Activated T-helper 2 cell treated with anti-CD3 and anti-CD28 coated beads, Interferon-gamma antibody, Interleukin-2, Interleukin-4, amounts not matched to agents 10 μg/mL and 5 μg/mL and 100 μg/mL, durations not matched to agents 14 hours and 24 hours and 36 hours (primary cell): ENCODE measurements at regions not wholly inside any gene's neighbourhood (a gene's known extent, or its start where the extent isn't known, plus 50 kb on each side); places are given as distances from the start of the nearest gene placed in this dataset.

Source experiments
- DNase-seq: peaks from one replicate; pipeline ENCODE4 v3.0.0; 2021; ENCODE audit warnings: low spot score
- H3K27ac Mint-ChIP-seq: one replicate; pipeline ENCODE4 v1.8.0; 2021; ENCODE audit warnings: mixed read lengths
- H3K27me3 Mint-ChIP-seq: one replicate; pipeline ENCODE4 v1.8.0; 2021; ENCODE audit warnings: low read depth, mixed read lengths
- H3K36me3 Mint-ChIP-seq: one replicate; pipeline ENCODE4 v1.8.0; 2021; ENCODE audit warnings: low read depth, mixed read lengths
- H3K4me1 Mint-ChIP-seq: one replicate; pipeline ENCODE4 v1.8.0; 2021; ENCODE audit warnings: low read depth, mixed read lengths
- H3K4me3 Mint-ChIP-seq: one replicate; pipeline ENCODE4 v1.8.0; 2021; ENCODE audit warnings: low read depth, mild to moderate bottlenecking, moderate library complexity, mixed read lengths
- H3K9me3 Mint-ChIP-seq: one replicate; pipeline ENCODE4 v1.8.0; 2021; ENCODE audit warnings: mixed read lengths
- intact Hi-C: fragments of 100-400 bp; cut with micrococcal nuclease; formaldehyde crosslinking; loops from one replicate; pipeline ENCODE4 v1.15.1; 2023

- H3K27ac Mint-ChIP-seq: no peak overlapping the region
- DNase-seq: no peak
- H3K27me3 Mint-ChIP-seq: peaks cover 2% of the 10 kb centered on the region
- no peak overlapping the region for H3K4me3 Mint-ChIP-seq
- no peaks in the 10 kb centered on the region for H3K9me3 Mint-ChIP-seq
- intact Hi-C loops: no loop called here
- no peaks in the 10 kb centered on the region for H3K36me3 Mint-ChIP-seq
- no peaks in the 10 kb centered on the region for H3K4me1 Mint-ChIP-seq
These were observed 98.5 kb upstream of the ABCA1 start for GRCh38 chr9:105026451-105026850.

DNA sequence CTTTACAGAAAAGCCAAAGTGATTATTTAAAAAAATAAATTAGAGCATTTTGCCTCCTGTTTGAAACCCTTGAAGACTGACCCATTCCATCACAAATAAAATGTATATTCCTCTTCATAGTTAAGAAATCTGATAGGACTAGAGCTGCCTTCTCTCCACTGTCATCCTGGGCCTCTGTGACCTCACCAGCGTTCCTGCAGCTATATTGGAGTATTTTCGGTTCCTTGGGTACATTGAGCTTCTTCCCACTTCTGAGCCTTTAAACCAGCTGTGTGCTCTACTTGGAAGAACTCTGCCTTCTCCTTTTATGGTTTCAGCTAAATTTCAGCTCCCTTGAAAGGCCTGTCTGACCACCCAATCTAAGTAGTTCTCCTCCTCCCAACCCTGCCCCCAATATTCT, 99.1 kb upstream of the ABCA1 start:
- no peak overlapping the region for H3K27ac Mint-ChIP-seq
- intact Hi-C loops: no loop called here
- H3K9me3 Mint-ChIP-seq: no peaks in the 10 kb centered on the region
- H3K4me3 Mint-ChIP-seq: no peak overlapping the region
- DNase-seq: no peak
- H3K4me1 Mint-ChIP-seq: no peaks in the 10 kb centered on the region
- H3K36me3 Mint-ChIP-seq: no peaks in the 10 kb centered on the region
- H3K27me3 Mint-ChIP-seq: peaks cover 2% of the 10 kb centered on the region

- no peak overlapping the region for H3K4me3 Mint-ChIP-seq
- DNase-seq: no peak
- peaks cover 3% of the 10 kb centered on the region for H3K9me3 Mint-ChIP-seq
- H3K27ac Mint-ChIP-seq: no peak overlapping the region
- peaks cover 2% of the 10 kb centered on the region for H3K27me3 Mint-ChIP-seq
- intact Hi-C loops: no loop called here
- H3K4me1 Mint-ChIP-seq: no peaks in the 10 kb centered on the region
- no peaks in the 10 kb centered on the region for H3K36me3 Mint-ChIP-seq
These were observed 102.3 kb upstream of the ABCA1 start for GRCh38 chr9:105030285-105030684.

GRCh38 chr9:105037139-105037538, 109.2 kb upstream of the ABCA1 start:
- intact Hi-C loops: no loop called here
- Mint-ChIP-seq H3K4me1 (no peaks in the 10 kb centered on the region), H3K27ac (no peak overlapping the region), H3K4me3 (no peak overlapping the region), H3K27me3 (peaks cover 5% of the 10 kb centered on the region), H3K36me3 (no peaks in the 10 kb centered on the region), H3K9me3 (peaks cover 3% of the 10 kb centered on the region)
- DNase-seq: no peak

DNA sequence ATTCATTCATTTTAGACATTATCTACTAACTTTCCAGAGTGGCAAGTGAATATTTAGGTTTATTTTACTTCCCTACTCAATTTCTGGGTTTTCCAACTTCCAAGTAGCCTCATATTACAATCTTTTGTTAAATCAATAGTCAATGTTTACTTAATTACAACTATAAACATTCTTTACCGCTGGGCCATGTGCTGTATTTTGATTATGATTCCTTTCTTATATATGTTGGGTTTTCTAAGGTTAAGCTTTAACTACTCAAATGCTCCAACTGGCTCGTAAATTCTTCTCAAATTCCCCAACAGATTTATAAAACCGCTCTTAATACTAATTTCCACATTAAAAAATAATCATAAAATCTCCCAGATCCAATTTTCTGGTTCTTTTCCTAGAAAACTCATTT, 110.1 kb upstream of the ABCA1 start:
- H3K4me3 Mint-ChIP-seq: no peak overlapping the region
- H3K9me3 Mint-ChIP-seq: peaks cover 3% of the 10 kb centered on the region
- intact Hi-C loops: no loop called here
- peaks cover 5% of the 10 kb centered on the region for H3K27me3 Mint-ChIP-seq
- no peak for DNase-seq
- H3K4me1 Mint-ChIP-seq: no peaks in the 10 kb centered on the region
- no peak overlapping the region for H3K27ac Mint-ChIP-seq
- no peaks in the 10 kb centered on the region for H3K36me3 Mint-ChIP-seq

- Mint-ChIP-seq H3K4me1 (no peaks in the 10 kb centered on the region), H3K36me3 (no peaks in the 10 kb centered on the region), H3K27me3 (peaks cover 5% of the 10 kb centered on the region), H3K4me3 (no peak overlapping the region), H3K9me3 (no peaks in the 10 kb centered on the region), H3K27ac (no peak overlapping the region)
- DNase-seq: no peak
- intact Hi-C loops: no loop called here
These were observed 111.3 kb upstream of the ABCA1 start for GRCh38 chr9:105039175-105039799.

- intact Hi-C loops: no loop called here
- H3K27ac Mint-ChIP-seq: no peak overlapping the region
- H3K36me3 Mint-ChIP-seq: no peaks in the 10 kb centered on the region
- H3K4me1 Mint-ChIP-seq: no peaks in the 10 kb centered on the region
- DNase-seq: no peak
- no peak overlapping the region for H3K4me3 Mint-ChIP-seq
- no peaks in the 10 kb centered on the region for H3K9me3 Mint-ChIP-seq
- H3K27me3 Mint-ChIP-seq: peaks cover 1% of the 10 kb centered on the region
These were observed 115.5 kb upstream of the ABCA1 start for GRCh38 chr9:105043370-105043936.

DNA sequence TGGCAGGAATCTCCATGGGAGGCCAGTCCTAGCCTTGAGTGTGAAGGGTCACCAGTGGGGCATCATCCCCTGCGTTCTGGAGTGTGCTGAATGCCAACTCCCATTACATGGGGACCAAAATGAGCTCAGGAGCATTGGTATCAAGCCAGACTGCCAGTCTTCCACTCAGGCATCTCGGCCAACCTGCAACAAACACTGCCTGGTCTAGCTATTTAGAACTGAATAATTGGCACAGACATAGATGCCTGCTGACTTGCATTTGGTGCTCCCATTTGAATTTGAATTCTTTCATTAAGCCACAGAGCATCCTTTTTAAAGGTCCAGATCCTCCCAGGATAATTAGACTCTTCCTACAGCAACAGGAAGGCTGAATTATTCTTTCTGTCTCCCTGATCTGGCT, 116.6 kb upstream of the ABCA1 start:
- DNase-seq: no peak
- H3K4me3 Mint-ChIP-seq: no peak overlapping the region
- no peak overlapping the region for H3K27ac Mint-ChIP-seq
- no peaks in the 10 kb centered on the region for H3K4me1 Mint-ChIP-seq
- no peaks in the 10 kb centered on the region for H3K36me3 Mint-ChIP-seq
- peaks cover 1% of the 10 kb centered on the region for H3K27me3 Mint-ChIP-seq
- H3K9me3 Mint-ChIP-seq: no peaks in the 10 kb centered on the region
- intact Hi-C loops: no loop called here

DNA sequence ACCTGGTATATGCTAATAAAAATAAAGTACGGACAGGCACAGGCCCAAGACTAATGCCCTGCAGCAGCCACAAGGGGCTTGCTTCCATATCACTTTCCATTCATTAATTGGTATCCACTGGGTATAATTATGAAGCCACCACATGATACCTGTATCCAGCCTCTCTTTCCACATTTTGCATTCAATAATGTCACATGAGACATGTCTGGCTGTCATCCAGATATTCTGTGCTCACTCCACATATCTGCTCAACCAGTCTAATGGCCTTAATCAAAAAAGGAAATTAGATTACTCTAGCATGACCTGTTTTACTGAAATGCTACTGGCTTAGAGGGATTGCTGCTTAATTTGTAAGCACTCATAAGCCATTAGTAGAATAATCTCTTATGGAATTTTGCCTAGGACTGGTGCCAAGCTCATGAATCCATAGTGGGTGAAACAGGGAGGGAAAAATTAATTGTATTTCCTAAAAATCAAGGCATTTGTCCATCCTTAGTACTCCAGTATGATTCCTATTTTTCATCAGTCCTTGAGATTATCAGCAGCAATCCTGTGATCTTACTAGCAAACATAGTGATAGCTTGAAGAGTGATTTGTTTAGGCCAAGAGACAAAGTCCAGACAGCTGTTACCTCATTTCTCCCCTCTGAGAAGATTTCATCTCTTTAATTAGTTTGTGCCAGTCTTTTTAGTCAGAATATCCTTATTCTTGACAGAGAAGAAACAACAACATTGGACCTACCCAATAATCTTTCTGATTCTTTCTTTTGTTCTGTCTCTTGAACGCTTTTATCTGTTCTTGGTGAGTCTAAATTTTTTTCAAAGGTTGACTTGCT, 119.2 kb upstream of the ABCA1 start:
- intact Hi-C loops: no loop called here
- H3K4me1 Mint-ChIP-seq: no peaks in the 10 kb centered on the region
- DNase-seq: no peak
- H3K27me3 Mint-ChIP-seq: peaks cover 3% of the 10 kb centered on the region
- H3K36me3 Mint-ChIP-seq: no peaks in the 10 kb centered on the region
- no peak overlapping the region for H3K27ac Mint-ChIP-seq
- no peak overlapping the region for H3K4me3 Mint-ChIP-seq
- H3K9me3 Mint-ChIP-seq: no peaks in the 10 kb centered on the region

DNA sequence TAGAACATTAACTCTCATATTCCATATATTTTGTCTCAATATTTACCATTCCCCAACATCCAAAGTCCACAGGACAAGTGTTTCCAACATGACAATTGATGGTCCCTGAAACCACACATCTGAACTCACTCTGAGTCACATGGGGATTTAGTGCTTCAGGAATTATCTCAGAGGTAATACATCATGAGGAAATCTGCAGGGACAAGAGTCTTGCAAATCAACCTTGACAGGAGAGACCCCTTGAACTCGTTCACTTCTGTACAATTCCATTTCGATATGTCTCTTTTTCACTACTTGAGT, 119.7 kb upstream of the ABCA1 start:
- Mint-ChIP-seq H3K4me1 (peaks cover 2% of the 10 kb centered on the region), H3K27me3 (peaks cover 3% of the 10 kb centered on the region), H3K9me3 (no peaks in the 10 kb centered on the region), H3K36me3 (no peaks in the 10 kb centered on the region), H3K27ac (no peak overlapping the region), H3K4me3 (no peak overlapping the region)
- no peak for DNase-seq
- intact Hi-C loops: no loop called here

GRCh38 chr9:105048331-105048730, 120.4 kb upstream of the ABCA1 start:
- Mint-ChIP-seq H3K27ac (no peak overlapping the region), H3K4me1 (peaks cover 8% of the 10 kb centered on the region), H3K27me3 (peaks cover 3% of the 10 kb centered on the region), H3K9me3 (no peaks in the 10 kb centered on the region), H3K36me3 (no peaks in the 10 kb centered on the region), H3K4me3 (no peak overlapping the region)
- intact Hi-C loops: no loop called here
- no peak for DNase-seq

GRCh38 chr9:105050296-105050695, 122.3 kb upstream of the ABCA1 start:
- Mint-ChIP-seq H3K36me3 (no peaks in the 10 kb centered on the region), H3K9me3 (no peaks in the 10 kb centered on the region), H3K27me3 (peaks cover 3% of the 10 kb centered on the region), H3K4me1 (peaks cover 8% of the 10 kb centered on the region), H3K4me3 (no peak overlapping the region), H3K27ac (no peak overlapping the region)
- no peak for DNase-seq
- intact Hi-C loops: no loop called here

DNA sequence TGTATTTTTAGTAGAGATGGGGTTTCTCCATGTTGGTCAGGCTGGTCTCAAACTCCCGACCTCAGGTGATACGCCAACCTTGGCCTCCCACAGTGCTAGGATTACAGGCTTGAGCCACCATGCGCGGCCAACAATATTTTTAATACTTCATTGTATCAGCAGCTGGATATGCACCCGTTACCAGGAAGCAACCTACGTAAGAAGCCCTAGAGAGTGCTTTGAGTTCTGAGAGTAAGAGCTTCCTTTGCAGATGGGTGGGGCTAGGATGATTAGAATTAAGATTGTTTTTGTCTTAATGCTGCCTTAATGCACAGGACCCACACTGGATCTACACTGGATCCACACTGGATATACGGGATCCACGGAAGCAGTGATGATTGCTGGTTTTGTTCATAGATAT, 123.9 kb upstream of the ABCA1 start:
- peaks cover 3% of the 10 kb centered on the region for H3K27me3 Mint-ChIP-seq
- no peak for DNase-seq
- H3K4me3 Mint-ChIP-seq: no peak overlapping the region
- H3K27ac Mint-ChIP-seq: no peak overlapping the region
- H3K4me1 Mint-ChIP-seq: peaks cover 8% of the 10 kb centered on the region
- no peaks in the 10 kb centered on the region for H3K36me3 Mint-ChIP-seq
- H3K9me3 Mint-ChIP-seq: no peaks in the 10 kb centered on the region
- intact Hi-C loops: no loop called here
